CD4-positive, alpha-beta T cell (primary cell): ENCODE measurements at regions not wholly inside any gene's neighbourhood (a gene's known extent, or its start where the extent isn't known, plus 50 kb on each side); places are given as distances from the start of the nearest gene placed in this dataset.

Experiments
- ATAC-seq: fragments of 200-7000 bp; cut with Tn5 transposase; one replicate; pipeline ENCODE4 v1.10.0; 2022; ENCODE audit warnings: mild to moderate bottlenecking; ENCODE audit not compliant: poor library complexity
- CTCF ChIA-PET: fragments of 350-600 bp; sonication (Branson Sonifier 250); formaldehyde crosslinking; loops from one replicate; lab custom pipeline; 2021; ENCODE audit warnings: antibody characterized with exemption, inconsistent platforms; lab: Charles Lee
- POLR2A ChIA-PET: fragments of 350-600 bp; sonication (Branson Sonifier 250); formaldehyde crosslinking; loops from one replicate; lab custom pipeline; 2021; ENCODE audit warnings: antibody characterized with exemption, inconsistent platforms; lab: Charles Lee
- DNase-seq, 14 experiments: peaks; one replicate each; pipeline ENCODE4 v3.0.0-alpha.2; 2013 to 2020; ENCODE audit warnings: mixed read lengths in 2 of 14
- H3K27ac ChIP-seq, 2 donors: one replicate each; pipeline versions ENCODE4 v1.5.1 to v1.7.0; 2013; ENCODE audit warnings: low read length in 2 of 2, low read depth in 1 of 2, mild to moderate bottlenecking in 1 of 2
- H3K27me3 ChIP-seq, 2 experiments: 1 replicate in 1 of 2; 2 replicates in 1 of 2; pipeline versions ENCODE4 v1.6.1 to v1.7.0; 2013; ENCODE audit warnings: low read length in 2 of 2, control low read depth in 1 of 2, mild to moderate bottlenecking in 1 of 2, moderate library complexity in 1 of 2; ENCODE audit not compliant: insufficient read depth in 2 of 2, control insufficient read depth in 1 of 2
- H3K36me3 ChIP-seq: one replicate; pipeline ENCODE4 v1.6.1; 2013; ENCODE audit warnings: low read length, control low read depth; ENCODE audit not compliant: insufficient read depth
- H3K4me1 ChIP-seq: one replicate; pipeline ENCODE4 v1.6.1; 2013; ENCODE audit warnings: low read length, control low read depth; ENCODE audit not compliant: insufficient read depth
- H3K4me3 ChIP-seq: one replicate; pipeline ENCODE4 v1.5.1; 2013; ENCODE audit warnings: mild to moderate bottlenecking, low read length, moderate library complexity
- H3K9me3 ChIP-seq, 2 experiments: 1 replicate in 1 of 2; 2 replicates in 1 of 2; pipeline versions ENCODE4 v1.6.1 to v1.7.0; 2013; ENCODE audit warnings: low read length in 2 of 2, mild to moderate bottlenecking in 2 of 2, control low read depth in 1 of 2, moderate library complexity in 1 of 2; ENCODE audit not compliant: control insufficient read depth in 1 of 2, insufficient read depth in 1 of 2
- H3K27ac Mint-ChIP-seq: one replicate; pipeline ENCODE4 v1.8.0; 2020; ENCODE audit warnings: mixed read lengths
- H3K27me3 Mint-ChIP-seq: one replicate; pipeline ENCODE4 v1.8.0; 2021; ENCODE audit warnings: mixed read lengths
- H3K36me3 Mint-ChIP-seq: one replicate; pipeline ENCODE4 v1.8.0; 2021; ENCODE audit warnings: low read depth, mixed read lengths
- H3K4me1 Mint-ChIP-seq: one replicate; pipeline ENCODE4 v1.8.0; 2021; ENCODE audit warnings: low read depth, mixed read lengths
- H3K4me3 Mint-ChIP-seq: one replicate; pipeline ENCODE4 v1.8.0; 2020; ENCODE audit warnings: mild to moderate bottlenecking, mixed read lengths
- H3K9me3 Mint-ChIP-seq: one replicate; pipeline ENCODE4 v1.8.0; 2020; ENCODE audit warnings: mixed read lengths
- CTCF ChIP-seq: fragments of 200-600 bp; IDR thresholded peaks from one replicate; pipeline ENCODE4 v1.8.0; 2022; ENCODE audit warnings: antibody characterized with exemption, mild to moderate bottlenecking
- intact Hi-C, 2 experiments: fragments of 100-400 bp; cut with DNase I in 1 of 2; cut with micrococcal nuclease in 1 of 2; formaldehyde crosslinking; loops; one replicate each; pipeline versions ENCODE4 v1.15.1 to v1.9.0; 2023 to 2025; cut with DNase I, micrococcal nuclease

GRCh38 chr18:61157451-61157850 lies 175.8 kb upstream of the CDH20 start:
- H3K27me3 Mint-ChIP-seq: no peaks in the 10 kb centered on the region
- ChIA-PET POLR2A (no interaction called here), CTCF (no interaction called here)
- no peaks in the 10 kb centered on the region for H3K9me3 ChIP-seq
- ATAC-seq (no peak), DNase-seq (no peak)
- no peaks in the 10 kb centered on the region for H3K36me3 Mint-ChIP-seq
- H3K27me3 ChIP-seq: no peaks in the 10 kb centered on the region
- H3K9me3 Mint-ChIP-seq: peaks cover 1% of the 10 kb centered on the region
- no peak overlapping the region for H3K4me3 Mint-ChIP-seq
- no peaks in the 10 kb centered on the region for H3K36me3 ChIP-seq
- H3K4me1 Mint-ChIP-seq: no peaks in the 10 kb centered on the region
- H3K27ac ChIP-seq: no peak overlapping the region
- no peak for TF ChIP-seq CTCF
- no peak overlapping the region for H3K4me3 ChIP-seq
- H3K27ac Mint-ChIP-seq: no peak overlapping the region
- no peaks in the 10 kb centered on the region for H3K4me1 ChIP-seq
- intact Hi-C loops: no loop called here

GRCh38 chr18:61159246-61159645 lies 174.0 kb upstream of the CDH20 start:
- ATAC-seq (no peak), DNase-seq (no peak)
- Histone ChIP-seq H3K36me3 (no peaks in the 10 kb centered on the region), H3K4me3 (no peak overlapping the region), H3K9me3 (no peaks in the 10 kb centered on the region), H3K4me1 (no peaks in the 10 kb centered on the region), H3K27me3 (no peaks in the 10 kb centered on the region), H3K27ac (no peak overlapping the region)
- H3K4me1 Mint-ChIP-seq: no peaks in the 10 kb centered on the region
- ChIA-PET CTCF (no interaction called here), POLR2A (no interaction called here)
- H3K27me3 Mint-ChIP-seq: no peaks in the 10 kb centered on the region
- H3K27ac Mint-ChIP-seq: no peak overlapping the region
- TF ChIP-seq CTCF: no peak
- peaks cover 5% of the 10 kb centered on the region for H3K9me3 Mint-ChIP-seq
- no peaks in the 10 kb centered on the region for H3K36me3 Mint-ChIP-seq
- intact Hi-C loops: no loop called here
- no peak overlapping the region for H3K4me3 Mint-ChIP-seq

GRCh38 chr18:61164321-61164720 lies 168.9 kb upstream of the CDH20 start:
- DNase-seq: no peak
- H3K27me3 ChIP-seq: no peaks in the 10 kb centered on the region
- Mint-ChIP-seq H3K27ac (no peak overlapping the region), H3K36me3 (no peaks in the 10 kb centered on the region), H3K4me3 (no peak overlapping the region), H3K4me1 (no peaks in the 10 kb centered on the region), H3K9me3 (peaks cover 4% of the 10 kb centered on the region), H3K27me3 (no peaks in the 10 kb centered on the region)
- ChIA-PET CTCF (no interaction called here), POLR2A (no interaction called here)
- no peak overlapping the region for H3K4me3 ChIP-seq
- H3K36me3 ChIP-seq: no peaks in the 10 kb centered on the region
- no peak overlapping the region for H3K27ac ChIP-seq
- intact Hi-C loops: no loop called here
- TF ChIP-seq CTCF: no peak
- no peak for ATAC-seq
- no peaks in the 10 kb centered on the region for H3K9me3 ChIP-seq
- H3K4me1 ChIP-seq: no peaks in the 10 kb centered on the region
